Hepatocyte (in vitro differentiated cells): ENCODE measurements at regions not wholly inside any gene's neighbourhood (a gene's known extent, or its start where the extent isn't known, plus 50 kb on each side); places are given as distances from the start of the nearest gene placed in this dataset.

Source experiments
- CTCF ChIP-seq: fragments of 200-600 bp; sonication (generic); IDR thresholded peaks from 2 replicates; pipeline ENCODE4 v1.5.1; 2016; ENCODE audit warnings: antibody characterized with exemption, mild to moderate bottlenecking; ENCODE audit not compliant: poor library complexity
- EZH2 ChIP-seq: fragments of 200-600 bp; sonication (generic); IDR thresholded peaks from 2 replicates; pipeline ENCODE4 v1.6.1; 2016; ENCODE audit warnings: antibody characterized with exemption, mild to moderate bottlenecking, borderline replicate concordance
- EZH2phosphoT487 ChIP-seq: fragments of 200-600 bp; sonication (generic); IDR thresholded peaks from one replicate; pipeline ENCODE4 v1.6.1; 2018; ENCODE audit warnings: antibody characterized with exemption, mild to moderate bottlenecking, low read depth, moderate library complexity; ENCODE audit not compliant: unreplicated experiment, severe bottlenecking

GRCh38 chr12:83827193-83827592, 1085.4 kb downstream of the SLC6A15 start:
- TF ChIP-seq CTCF (no peak), EZH2 (no peak), EZH2phosphoT487 (no peak)
